HepG2 (cell line): ENCODE measurements at regions not wholly inside any gene's neighbourhood (a gene's known extent, or its start where the extent isn't known, plus 50 kb on each side); places are given as distances from the start of the nearest gene placed in this dataset.

Source experiments
- ATAC-seq: fragments of 200-7000 bp; cut with Tn5 transposase; 3 replicates; pipeline ENCODE4 v1.9.1; 2020; ENCODE audit warnings: mild to moderate bottlenecking, moderate library complexity
- BruUV-seq: library from RNA; stranded (reverse); fragments of 400-500 nt; replicated peaks from 2 replicates; lab custom pipeline; 2021; lab: Mats Ljungman, UMichigan
- CTCF ChIA-PET: fragments of 300-600 bp; formaldehyde crosslinking; extraction: SDS; loops from one replicate; lab custom pipeline; 2021; ENCODE audit warnings: low total read pairs, inconsistent platforms, low intra/inter-chr PET ratio; lab: Yijun Ruan, JAX
- POLR2A ChIA-PET: fragments of 350-600 bp; sonication (Branson Sonifier 250); formaldehyde crosslinking; loops from one replicate; lab custom pipeline; 2020; ENCODE audit warnings: antibody characterized with exemption, inconsistent platforms; lab: Yijun Ruan, JAX
- DNase-seq: peaks from one replicate; pipeline ENCODE4 v3.0.0-alpha.2; 2015; ENCODE audit warnings: low spot score
- FAIRE-seq: peaks from 3 replicates; lab custom pipeline; 2011; peaks lifted over from hg19 to GRCh38; lab: Jason Lieb, UNC
- H2AFZ ChIP-seq: one replicate; pipeline ENCODE4 v1.6.1; 2011; ENCODE audit warnings: low read length, inconsistent platforms
- H3K27ac ChIP-seq: fragments of 300-600 bp; 3 replicates; pipeline ENCODE4 v1.8.0; 2011; ENCODE audit warnings: mixed run types, mild to moderate bottlenecking, mixed read lengths, low read length, inconsistent platforms; ENCODE audit not compliant: insufficient read depth; ENCODE audit errors: extremely low read length
- H3K27me3 ChIP-seq, 2 experiments: fragments of 200-600 bp in 1 of 2; 2 replicates in 1 of 2; 3 replicates in 1 of 2; pipeline versions ENCODE4 v1.6.0 to v1.8.0; 2011; ENCODE audit warnings: low read length in 2 of 2, mild to moderate bottlenecking in 2 of 2, moderate library complexity in 2 of 2, inconsistent platforms in 1 of 2; ENCODE audit not compliant: insufficient read depth in 2 of 2, control insufficient read depth in 1 of 2
- H3K36me3 ChIP-seq, 2 experiments: fragments of 200-600 bp in 1 of 2; replicated peaks in 1 of 2; 2 replicates in 1 of 2; 3 replicates in 1 of 2; pipeline versions ENCODE4 v1.5.1 to v1.8.0; 2011; ENCODE audit warnings: low read length in 2 of 2, inconsistent platforms in 1 of 2; ENCODE audit not compliant: insufficient read depth in 2 of 2, control insufficient read depth in 1 of 2
- H3K4me1 ChIP-seq: 2 replicates; pipeline ENCODE4 v1.5.1; 2012; ENCODE audit warnings: low read length, inconsistent platforms; ENCODE audit not compliant: insufficient read depth
- H3K4me2 ChIP-seq: 2 replicates; pipeline ENCODE4 v1.6.0; 2011; ENCODE audit warnings: low read depth, low read length, inconsistent platforms
- H3K4me3 ChIP-seq, 3 experiments: fragments of 200-600 bp in 1 of 3; sonication (generic), shearing (Covaris generic) in 1 of 3; replicated peaks in 1 of 3; 2 replicates each; pipeline ENCODE4 v1.5.1; 2011 to 2016; ENCODE audit warnings: low read length in 3 of 3, inconsistent platforms in 2 of 3, low read depth in 2 of 3, mild to moderate bottlenecking in 2 of 3, control low read depth in 1 of 3, mixed read lengths in 1 of 3; ENCODE audit not compliant: insufficient read depth in 1 of 3
- H3K79me2 ChIP-seq: one replicate; pipeline ENCODE4 v1.6.1; 2011; ENCODE audit warnings: low read length, inconsistent platforms; ENCODE audit not compliant: insufficient read depth
- H3K9ac ChIP-seq: 2 replicates; pipeline ENCODE4 v1.6.0; 2011; ENCODE audit warnings: mild to moderate bottlenecking, low read depth, low read length, inconsistent platforms; ENCODE audit not compliant: insufficient read depth
- H3K9me3 ChIP-seq: 2 replicates; pipeline ENCODE4 v1.5.1; 2012; ENCODE audit warnings: mild to moderate bottlenecking, low read length
- H4K20me1 ChIP-seq: 2 replicates; pipeline ENCODE4 v1.6.0; 2011; ENCODE audit warnings: inconsistent platforms, mild to moderate bottlenecking, low read length, moderate library complexity; ENCODE audit not compliant: insufficient read depth
- DMTF1 ChIP-seq: sonication (generic); formaldehyde crosslinking; IDR thresholded peaks from 2 replicates; pipeline ENCODE4 v1.4.0; 2020; ENCODE audit warnings: mild to moderate bottlenecking, missing genetic modification reagents
- EEA1 ChIP-seq: sonication (generic); formaldehyde crosslinking; IDR thresholded peaks from 2 replicates; pipeline ENCODE4 v1.5.1; 2020; ENCODE audit warnings: mild to moderate bottlenecking, missing genetic modification reagents, borderline replicate concordance
- GTF2F1 ChIP-seq: fragments of 150-350 bp; IDR thresholded peaks from 2 replicates; pipeline ENCODE4 v1.6.1; 2014; ENCODE audit warnings: low read length
- HNRNPUL1 ChIP-seq: fragments of 200-400 bp; formaldehyde crosslinking; IDR thresholded peaks from 2 replicates; pipeline ENCODE4 v1.6.1; 2017; ENCODE audit warnings: low read depth, mild to moderate bottlenecking, low read length, moderate library complexity
- NFATC3 ChIP-seq: sonication (generic); formaldehyde crosslinking; IDR thresholded peaks from 2 replicates; pipeline ENCODE4 v1.5.1; 2020; ENCODE audit warnings: mild to moderate bottlenecking, missing genetic modification reagents
- PCBP2 ChIP-seq: fragments of 200-400 bp; formaldehyde crosslinking; optimal IDR thresholded peaks from 2 replicates; pipeline ENCODE3; 2018; ENCODE audit warnings: low read length, low read depth; ENCODE audit not compliant: poor library complexity, severe bottlenecking
- PLRG1 ChIP-seq: fragments of 450-650 bp; conservative IDR thresholded peaks from 2 replicates; pipeline ENCODE4 v1.6.1; 2016
- ZBTB39 ChIP-seq: sonication (generic); formaldehyde crosslinking; IDR thresholded peaks from 2 replicates; pipeline ENCODE4 v1.5.0; 2020; ENCODE audit warnings: missing genetic modification reagents
- ZNF607 ChIP-seq: sonication (generic); formaldehyde crosslinking; IDR thresholded peaks from 2 replicates; pipeline ENCODE4 v1.5.1; 2020; ENCODE audit warnings: missing genetic modification reagents, mild to moderate bottlenecking, borderline replicate concordance
- ZNF790 ChIP-seq: sonication (generic); formaldehyde crosslinking; IDR thresholded peaks from 2 replicates; pipeline ENCODE4 v1.8.0; 2022; ENCODE audit warnings: missing genetic modification reagents, mild to moderate bottlenecking, borderline replicate concordance
- WGBS: methylation state at CpG from one replicate; pipeline ENCODE4 v1.1.6; 2017; ENCODE audit warnings: low lambda C conversion rate; 5-methylcytosine and 5-hydroxymethylcytosine counted together
- in situ Hi-C: cut with HindIII; loops from 2 replicates; pipeline ENCODE4 v1.10.0; 2017; ENCODE audit warnings: low pct_unique_long_range_greater_than_20kb; ENCODE audit not compliant: extremely low pct_ligation_motif_present
- intact Hi-C: fragments of 100-400 bp; cut with micrococcal nuclease; formaldehyde crosslinking; loops from one replicate; pipeline ENCODE4 v1.10.0; 2022; ENCODE audit not compliant: unreplicated experiment

GRCh38 chr13:109355875-109356434 lies 430.4 kb downstream of the IRS2 start (continued):
- TF ChIP-seq EEA1 (CRISPR knock-in tag) (no peak), ZNF607 (no peak), HNRNPUL1 (no peak), DMTF1 (CRISPR knock-in tag) (no peak), PCBP2 (no peak), PLRG1 (no peak), NFATC3 (CRISPR knock-in tag) (no peak)

GRCh38 chr13:109355166-109355565 lies 431.2 kb downstream of the IRS2 start:
- no peak for DNase-seq
- Histone ChIP-seq H3K4me2 (no peak overlapping the region), H3K4me1 (no peaks in the 10 kb centered on the region), H3K9ac (no peak overlapping the region), H3K79me2 (no peaks in the 10 kb centered on the region), H3K4me3 (no peak overlapping the region), H3K36me3 (no peaks in the 10 kb centered on the region), H3K27me3 (no peaks in the 10 kb centered on the region), H3K27ac (no peak overlapping the region), H2AFZ (no peak overlapping the region), H3K9me3 (no peaks in the 10 kb centered on the region; the same call in 1 of the 2 replicates), H4K20me1 (no peaks in the 10 kb centered on the region)
- TF ChIP-seq ZBTB39 (no peak), ZNF790 (CRISPR knock-in tag) (no peak), GTF2F1 (no peak)
- no TSS peak for BruUV-seq
- in situ Hi-C loops = no loop called here
- no peak for ATAC-seq
- WGBS = 24% methylated on average over 4 of the region's 4 CpGs
- FAIRE-seq = no peak
- ChIA-PET POLR2A (no interaction called here), CTCF (no interaction called here)
- intact Hi-C loops = no loop called here
